HG03060 (cell line): ENCODE measurements at regions not wholly inside any gene's neighbourhood (a gene's known extent, or its start where the extent isn't known, plus 50 kb on each side); places are given as distances from the start of the nearest gene placed in this dataset.
"Not testable (repeated sequence)": the region's sequence is repeated elsewhere in the genome, so short reads cannot be mapped to it uniquely, and the experiment has no call there.

Source experiments
- ATAC-seq: cut with Tn5 transposase; IDR thresholded peaks from one replicate; pipeline ENCODE4 v1.9.1; 2021; ENCODE audit warnings: low read depth, moderate number of reproducible peaks; ENCODE audit not compliant: unreplicated experiment

DNA sequence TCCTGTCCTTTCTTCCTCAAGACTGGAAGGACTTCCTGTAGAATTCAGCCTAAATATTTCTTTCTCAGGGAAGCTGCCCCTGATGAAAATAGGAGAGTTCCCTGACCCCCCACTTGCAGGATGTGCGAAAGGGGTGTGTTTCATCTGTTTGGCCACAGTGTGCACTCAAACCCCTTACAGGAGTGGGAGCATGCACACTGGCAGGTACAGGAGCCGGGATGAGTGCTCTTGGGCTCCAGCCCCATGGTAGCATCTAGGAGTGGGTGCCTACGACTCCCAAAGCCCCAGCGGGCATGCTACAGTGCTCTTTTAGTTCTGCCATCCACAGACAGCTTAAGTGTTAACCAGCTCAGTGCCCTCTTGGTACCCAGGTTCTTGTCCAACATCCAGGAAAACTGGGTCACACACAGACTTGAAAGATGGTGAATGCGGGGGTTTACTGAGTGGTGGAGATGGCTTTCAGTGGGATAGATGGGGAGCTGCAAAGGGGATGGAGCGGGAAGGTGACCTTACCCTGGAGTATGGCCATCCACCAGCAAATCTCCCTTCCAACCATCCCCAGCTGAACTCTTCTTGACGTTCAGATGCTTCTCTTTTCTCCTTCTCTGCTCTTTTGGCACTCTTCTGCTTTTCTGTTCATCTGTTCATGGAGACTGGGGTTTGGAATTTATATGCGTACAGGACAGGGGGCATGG lies 295.0 kb upstream of the NCKAP5 start:
- no peak for ATAC-seq

DNA sequence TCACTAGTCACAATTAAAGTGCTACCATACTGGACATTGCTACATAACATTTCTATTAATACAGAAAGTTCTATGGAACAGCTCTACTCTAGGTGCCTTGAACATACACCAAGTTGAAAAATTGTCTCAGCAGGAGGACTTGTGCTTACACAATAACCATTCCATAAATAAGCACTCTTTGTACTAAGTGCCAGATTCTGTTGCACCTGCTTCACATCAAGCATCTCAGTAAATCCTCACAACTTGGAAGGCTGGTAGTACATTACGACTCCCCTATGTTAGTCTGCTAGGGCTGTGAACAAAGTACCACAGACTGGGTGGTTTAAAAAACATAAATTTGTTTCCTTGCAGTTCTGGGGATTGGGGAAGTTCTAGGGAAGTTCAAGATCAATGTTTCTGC lies 296.9 kb upstream of the NCKAP5 start:
- no peak for ATAC-seq

DNA sequence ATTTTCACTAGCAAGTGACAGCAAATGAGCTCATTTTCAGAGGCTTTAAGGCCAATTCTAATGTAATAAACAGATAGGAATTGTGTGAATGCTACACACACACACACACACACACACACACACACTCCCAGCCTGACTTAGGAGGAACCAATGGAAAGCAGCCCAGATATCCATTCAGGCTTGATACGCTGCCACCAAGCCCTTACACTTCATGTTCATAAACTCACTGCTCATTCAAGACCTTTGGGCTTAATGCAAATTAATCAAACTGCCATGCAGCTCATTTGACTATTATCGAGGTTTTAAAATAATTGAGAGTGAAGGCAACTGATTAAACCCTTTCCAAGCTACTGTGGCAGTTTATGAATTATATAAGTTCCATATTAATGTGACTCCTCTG lies 298.9 kb upstream of the NCKAP5 start:
- ATAC-seq: no peak

DNA sequence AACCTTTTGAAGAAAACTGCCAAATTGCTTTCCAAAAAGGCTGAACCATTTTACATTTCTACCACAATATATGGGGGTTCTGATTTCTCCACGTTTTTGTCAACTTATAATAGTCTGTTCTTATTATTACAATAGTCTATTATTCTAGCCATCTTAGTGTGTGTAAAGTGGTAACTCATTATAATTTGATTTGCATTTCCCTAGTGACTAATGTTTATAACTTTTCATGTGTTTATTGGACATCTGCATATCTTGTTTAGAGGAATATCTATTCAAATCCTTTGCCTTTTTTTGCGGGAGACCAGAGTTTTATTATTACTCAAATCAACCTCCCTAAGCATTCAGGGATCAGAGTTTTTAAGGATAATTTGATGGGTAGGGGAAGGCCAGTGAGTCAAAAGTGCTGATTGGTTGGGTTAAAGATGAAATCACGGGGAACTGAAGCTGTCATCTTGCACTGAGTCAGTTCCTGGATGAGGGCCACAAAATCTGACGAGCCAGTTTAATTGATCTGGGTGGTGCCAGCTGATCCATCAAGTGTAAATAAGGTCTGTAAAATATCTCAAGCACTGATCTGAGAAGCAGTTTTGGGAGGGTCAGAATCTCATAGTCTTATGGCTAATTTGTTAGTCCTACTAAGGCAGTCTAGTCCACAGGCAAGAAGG lies 303.4 kb upstream of the NCKAP5 start:
- no peak for ATAC-seq

DNA sequence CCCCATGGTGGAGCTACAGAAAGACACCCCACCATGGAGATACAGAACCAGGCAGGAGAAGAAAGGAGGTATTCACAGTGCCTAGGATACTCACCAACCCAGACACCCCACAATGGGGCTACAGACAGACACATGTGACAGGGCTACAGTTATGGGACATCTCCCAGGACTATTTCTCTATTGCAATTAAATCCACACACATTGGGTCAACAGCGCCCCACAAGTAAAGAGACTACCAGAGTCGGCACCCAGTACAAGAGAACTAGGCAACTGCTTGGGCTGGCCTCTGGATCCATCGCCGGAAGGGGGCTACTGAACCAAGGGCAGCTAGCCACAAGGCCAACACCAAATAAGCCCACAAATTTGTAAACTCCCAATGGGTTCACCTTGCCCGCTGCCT lies 310.1 kb upstream of the NCKAP5 start:
- ATAC-seq: no peak

DNA sequence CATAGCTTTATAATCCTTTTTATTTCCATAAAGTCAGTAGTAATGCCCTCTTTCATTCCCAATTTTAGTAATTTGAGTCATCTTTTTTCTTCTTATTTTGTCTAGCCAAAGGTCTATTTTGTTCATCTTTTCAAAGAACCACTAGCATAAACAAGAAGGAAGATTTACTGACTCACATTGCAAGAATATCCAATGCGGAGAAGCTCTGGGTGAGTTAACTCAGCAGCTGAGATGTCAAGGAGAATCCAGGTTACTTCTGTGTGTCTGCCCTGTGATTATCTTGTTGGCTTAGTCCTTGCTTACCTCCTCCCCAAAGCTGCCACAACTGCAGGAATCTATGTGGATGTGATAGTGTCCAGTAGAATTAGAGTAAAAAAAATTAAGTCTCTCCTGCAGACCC lies 311.4 kb upstream of the NCKAP5 start:
- ATAC-seq: no peak

DNA sequence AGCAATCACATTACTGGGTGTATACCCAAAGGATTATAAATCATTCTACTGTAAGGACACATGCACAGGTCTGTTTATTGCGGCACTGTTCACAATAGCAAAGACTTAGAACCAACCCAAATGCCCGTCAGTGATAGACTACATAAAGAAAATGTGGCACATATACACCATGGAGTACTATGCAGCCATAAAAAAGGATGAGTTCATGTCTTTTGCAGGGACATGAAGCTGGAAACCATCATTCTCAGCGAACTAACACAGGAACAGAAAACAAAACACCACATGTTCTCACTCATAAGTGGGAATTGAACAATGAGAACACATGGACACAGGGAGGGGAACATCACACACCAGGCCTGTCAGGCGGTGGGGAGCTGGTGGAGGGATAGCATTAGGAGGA lies 313.9 kb upstream of the NCKAP5 start:
- ATAC-seq: not testable (repeated sequence)

DNA sequence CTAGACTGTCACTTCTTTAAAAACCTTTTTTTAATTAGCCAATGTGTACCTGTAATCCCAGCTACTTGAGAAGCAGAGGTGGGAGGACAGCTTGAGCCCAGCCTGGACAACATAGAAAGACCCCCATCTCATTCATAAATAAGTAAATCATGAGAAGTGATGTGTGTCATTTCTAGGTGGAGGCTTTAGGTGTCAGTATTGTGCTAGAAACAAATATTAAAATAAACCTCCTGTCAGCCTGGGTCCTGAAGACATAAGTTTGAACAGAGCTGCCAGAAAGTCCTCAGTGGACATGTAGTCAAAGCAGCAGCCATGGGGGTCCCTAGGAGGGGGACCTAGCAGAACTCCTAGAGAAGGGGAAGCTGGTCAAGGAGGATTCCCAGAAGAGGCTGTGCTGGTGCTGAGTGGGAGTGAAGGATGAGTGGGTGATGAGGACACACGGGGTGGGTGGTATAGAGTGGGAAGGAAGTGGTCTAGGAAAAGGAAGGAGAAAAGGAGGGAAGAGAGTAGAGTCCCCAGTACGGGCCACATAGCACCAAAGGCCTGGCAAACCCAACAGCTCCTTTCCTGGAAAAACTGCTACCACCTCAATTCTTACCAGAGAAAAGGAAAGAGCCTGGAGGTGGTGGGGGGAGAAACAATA lies 316.6 kb upstream of the NCKAP5 start:
- ATAC-seq: no peak

DNA sequence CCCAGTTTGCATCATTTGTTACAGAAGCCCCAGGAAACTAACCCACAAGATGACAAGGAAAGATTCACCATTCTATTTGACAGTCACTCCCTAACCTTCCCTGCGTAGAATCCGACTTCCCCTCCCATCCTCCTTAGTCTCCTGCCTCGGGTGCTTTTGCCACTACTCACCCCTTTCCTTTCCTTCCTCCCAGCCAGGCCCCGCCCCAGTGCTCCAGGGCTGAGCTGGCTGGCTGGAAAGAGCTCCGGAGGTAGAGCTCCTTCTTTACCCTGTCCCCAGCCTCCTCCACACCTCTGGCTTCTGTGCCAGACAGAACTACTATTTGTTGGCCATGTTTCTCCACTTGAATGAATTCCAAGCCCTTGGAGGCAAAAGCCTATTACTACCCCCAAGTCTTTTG lies 317.6 kb upstream of the NCKAP5 start:
- no peak for ATAC-seq

DNA sequence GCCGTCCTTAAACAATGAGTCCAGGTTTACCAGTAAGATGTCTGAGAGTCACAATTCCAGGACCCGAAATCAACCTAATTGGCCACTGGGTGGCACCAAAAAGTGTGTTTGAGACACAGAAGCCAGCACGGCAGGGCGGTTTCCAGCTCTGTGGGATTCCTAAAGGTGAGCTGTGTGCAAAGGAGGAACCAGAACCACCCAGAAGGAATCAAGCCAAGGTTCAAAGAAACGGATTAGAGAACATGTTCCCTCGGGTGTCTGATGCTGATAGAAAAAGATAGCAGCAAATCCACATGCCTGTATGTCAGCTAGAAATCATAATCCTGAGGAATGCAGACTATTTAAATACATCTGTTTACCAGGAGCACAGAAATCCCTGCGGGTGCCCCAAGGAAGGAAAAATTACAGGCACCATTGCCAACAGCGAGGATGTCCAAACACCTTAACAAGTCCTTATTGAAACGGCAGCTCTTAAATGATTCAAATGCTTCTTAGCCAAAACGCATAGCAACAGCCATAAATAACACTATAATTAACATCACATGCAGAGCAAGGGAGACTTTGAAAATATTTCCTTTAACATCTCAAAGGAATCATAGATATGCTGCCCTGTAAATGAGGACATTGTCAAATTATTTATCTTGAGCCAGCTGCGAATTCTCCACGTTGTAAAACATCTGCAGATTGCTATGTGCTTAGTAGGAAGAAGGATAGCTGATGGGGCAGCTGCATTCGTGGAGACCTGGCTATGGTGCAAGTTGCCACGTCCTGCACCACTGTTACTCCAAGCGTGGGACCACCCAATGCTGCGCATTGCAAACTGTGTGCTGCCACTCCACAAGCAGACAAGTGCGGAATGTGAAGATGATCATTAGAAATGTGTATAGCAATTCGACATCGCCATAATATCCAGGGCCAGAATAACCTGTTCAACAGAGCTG lies 318.7 kb upstream of the NCKAP5 start:
- peak; percentile 62 for ATAC-seq

DNA sequence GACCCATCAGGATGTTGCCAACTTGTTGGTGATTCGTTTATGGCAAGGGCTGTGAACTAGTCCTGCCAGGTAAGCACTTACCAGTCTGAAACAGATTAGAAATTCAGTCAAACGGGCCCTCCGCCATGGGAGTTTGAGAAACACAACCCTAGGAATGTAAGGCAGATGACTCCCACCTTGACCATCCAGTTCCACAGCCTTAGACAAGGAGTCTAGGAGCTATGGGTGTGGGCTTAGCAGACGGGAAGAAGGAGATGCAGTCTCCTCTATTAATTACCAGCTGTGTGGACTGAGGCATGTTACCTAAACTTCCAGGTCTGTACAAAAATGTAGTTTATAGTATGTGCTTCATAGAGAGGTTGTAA lies 319.4 kb upstream of the NCKAP5 start:
- ATAC-seq: no peak

DNA sequence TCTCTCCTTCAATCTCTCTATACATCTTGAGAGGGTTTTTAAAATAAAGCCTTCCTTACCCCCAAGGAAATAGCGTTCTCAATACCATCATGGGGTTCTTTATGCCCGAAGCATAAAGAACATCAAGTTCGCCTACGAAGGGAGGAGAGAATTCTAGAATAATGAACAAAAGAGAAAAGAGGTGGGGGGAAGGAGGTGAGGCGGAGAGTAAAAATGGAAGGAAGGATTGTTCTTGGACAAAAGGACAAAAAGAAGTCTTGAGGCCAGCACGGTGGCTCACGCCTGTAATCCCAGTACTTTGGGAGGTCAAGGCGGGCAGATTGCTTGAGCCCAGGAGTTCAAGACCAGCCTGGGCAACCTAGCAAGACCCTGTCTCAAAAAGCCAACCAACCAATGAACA lies 319.8 kb upstream of the NCKAP5 start:
- no peak for ATAC-seq

DNA sequence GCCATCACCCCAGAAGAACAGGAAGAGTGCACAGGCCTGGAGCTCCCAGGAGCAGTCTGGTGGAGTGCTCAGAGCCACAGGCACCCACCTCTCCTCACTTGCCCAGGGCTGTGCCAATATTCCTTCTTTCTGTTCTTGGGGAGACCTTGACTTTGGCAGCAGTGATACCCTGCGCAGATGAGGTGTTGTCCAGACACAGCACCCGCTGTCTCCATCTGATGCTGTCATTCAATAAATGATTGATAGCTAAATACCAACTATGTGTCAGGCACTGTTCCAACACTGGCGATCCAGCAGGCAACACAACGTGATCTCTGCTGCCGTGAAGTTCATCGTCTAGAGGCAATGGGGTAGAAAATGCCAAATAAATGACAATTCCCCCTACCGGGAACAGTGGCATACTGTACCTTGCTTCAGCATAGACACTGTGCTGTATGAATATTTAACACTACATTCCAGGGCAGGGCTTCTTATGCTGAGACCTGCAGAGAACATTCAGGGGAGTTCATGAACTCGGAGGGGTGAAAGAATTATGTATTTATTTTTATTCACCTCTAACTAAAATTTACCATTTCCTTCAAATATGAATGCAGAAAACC lies 320.5 kb upstream of the NCKAP5 start:
- no peak for ATAC-seq

DNA sequence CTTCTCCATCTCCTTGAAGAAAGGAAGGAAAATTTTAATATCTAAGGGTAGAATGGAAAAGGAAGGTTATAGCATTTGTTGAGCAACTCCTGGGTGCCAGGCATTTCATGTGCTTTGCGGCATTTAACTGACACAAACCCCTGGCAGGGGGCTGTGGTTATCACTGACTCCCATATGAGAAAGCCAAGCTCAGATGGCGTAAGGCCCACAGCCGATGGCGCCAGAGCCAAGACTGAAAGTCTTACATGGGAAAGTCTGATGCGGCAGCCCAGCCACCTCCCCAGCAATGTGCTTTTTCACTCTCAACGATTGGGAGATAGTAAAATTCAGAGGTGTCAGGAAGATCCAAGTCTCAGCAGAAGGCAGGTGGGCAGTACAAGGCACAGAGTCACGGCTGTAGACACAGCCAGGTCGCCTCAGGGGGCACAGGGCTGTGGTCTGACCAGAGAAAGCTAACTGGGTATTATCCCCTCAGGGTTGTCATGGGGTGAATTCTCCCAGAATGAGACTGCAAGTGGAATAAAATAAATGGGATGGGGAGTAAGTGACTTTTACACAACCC lies 324.2 kb upstream of the NCKAP5 start:
- no peak for ATAC-seq

DNA sequence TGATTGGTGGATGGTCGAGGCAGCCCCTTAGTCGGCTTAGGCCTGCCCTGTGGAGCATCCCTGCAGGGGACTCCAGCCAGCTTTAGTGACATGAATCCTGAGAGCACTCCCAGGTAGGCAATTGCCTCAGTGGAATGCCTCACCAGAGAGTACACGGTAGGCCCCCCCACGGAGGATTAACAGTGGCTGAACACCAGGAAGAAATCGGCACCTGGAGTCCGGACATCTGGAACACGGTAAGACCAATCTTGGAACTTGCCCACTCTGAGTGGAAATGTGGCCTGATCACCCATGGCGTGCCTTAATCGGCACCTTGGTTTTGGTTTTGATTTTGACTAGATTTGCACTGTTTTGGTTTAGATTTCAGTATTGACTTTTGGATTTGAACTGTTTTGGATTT lies 326.2 kb upstream of the NCKAP5 start:
- ATAC-seq: no peak

DNA sequence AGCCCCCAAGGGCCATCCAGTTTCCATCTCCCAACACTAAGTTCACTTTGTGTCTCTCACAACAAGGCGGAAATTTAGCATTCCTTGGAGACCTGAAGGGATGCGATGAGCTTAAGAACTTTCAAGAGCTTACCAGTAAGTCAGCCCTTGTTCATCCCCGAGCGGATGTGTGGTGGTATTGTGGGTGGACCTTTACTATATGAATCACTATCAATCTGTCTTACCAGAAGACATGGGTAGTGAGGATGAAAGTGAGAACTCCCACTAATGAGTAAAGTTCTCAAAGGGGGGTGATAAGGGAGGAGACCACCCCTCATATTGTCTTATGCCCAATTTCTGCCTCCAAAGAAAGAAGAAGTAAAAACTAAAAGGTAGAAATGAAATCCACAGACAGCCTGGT lies 329.6 kb upstream of the NCKAP5 start:
- ATAC-seq: not testable (repeated sequence)

DNA sequence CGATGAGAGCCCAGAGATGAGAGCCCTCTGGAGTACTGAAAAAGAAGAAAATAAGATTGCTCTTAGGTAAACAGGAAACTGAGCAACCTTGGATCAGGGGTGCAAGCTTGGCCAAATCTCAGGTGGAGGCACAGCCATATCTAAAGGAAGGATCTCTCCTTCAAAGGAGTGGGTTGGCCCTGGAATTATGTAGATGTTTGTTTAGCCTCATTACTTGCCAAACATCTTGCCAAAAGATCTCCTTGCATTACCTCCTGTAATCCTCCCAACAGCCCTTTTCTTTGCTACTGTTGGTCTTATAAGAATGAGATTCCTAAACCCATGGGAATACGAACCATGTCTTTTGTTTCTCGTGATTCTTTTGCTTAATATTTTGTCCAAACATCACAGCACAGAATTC lies 332.6 kb upstream of the NCKAP5 start:
- no peak for ATAC-seq

DNA sequence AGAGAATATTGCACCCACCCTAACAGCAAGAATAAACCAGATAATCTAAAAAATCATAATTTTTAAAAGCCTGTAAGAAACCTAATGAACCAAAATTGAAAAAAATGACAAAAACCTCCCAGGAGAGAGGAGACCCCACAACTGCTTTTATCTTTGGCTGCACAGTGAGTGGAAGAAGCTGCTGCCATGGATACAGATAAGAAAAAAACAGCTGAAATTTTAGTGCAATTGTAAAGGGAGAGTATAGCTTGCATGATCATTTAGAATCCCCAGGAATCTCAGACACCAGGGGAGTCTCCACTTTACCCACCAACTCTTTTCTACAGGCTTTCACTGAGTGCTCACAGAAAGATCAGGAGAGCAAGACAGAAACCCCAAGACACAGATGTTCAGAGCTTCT lies 338.1 kb upstream of the NCKAP5 start:
- ATAC-seq: no peak

DNA sequence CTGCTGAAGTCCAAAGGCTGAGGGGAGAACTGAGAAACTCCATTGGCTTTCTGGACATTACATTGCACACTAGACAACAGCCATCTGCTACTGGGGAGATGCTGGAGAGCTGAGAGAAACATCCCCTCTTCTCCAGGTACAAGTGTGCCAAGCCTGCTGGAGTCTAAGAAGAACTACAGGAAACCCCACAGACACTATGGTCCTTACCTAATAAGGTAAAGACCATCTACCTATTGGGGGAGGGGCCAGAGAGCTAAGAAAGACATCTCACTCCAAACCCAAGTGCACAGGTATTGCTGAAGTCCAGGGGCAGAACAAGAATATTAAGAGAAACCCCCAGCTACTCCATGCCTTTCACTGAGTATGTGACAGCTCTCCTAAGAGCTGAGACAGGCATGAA lies 338.7 kb upstream of the NCKAP5 start:
- no peak for ATAC-seq

DNA sequence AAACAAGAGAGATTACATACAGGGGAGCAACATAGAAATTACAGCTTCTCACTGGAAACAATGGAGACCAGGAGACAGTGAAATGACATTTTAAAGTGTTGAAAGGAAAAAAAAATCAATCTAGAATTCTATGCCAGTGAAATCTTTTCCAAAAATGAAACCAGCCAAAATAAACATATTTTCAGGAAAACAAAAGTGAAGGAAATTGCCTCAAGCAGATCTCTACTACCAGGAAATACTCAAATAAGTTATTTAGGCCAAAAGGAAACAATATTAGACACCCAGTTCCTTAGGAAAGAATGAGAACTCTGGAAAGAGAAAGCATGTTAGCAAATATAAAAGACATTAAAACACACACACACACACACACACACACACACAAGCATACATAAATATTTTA lies 339.9 kb upstream of the NCKAP5 start:
- no peak for ATAC-seq
